ENCODE measurements at regions not wholly inside any gene's neighbourhood (a gene's known extent, or its start where the extent isn't known, plus 50 kb on each side); places are given as distances from the start of the nearest gene placed in this dataset.

- Histone ChIP-seq H3K36me3 (ENCODE audit: control insufficient read depth, insufficient read depth, low read length) (no peaks in the 10 kb centered on the region), H3K4me3 (ENCODE audit: low read depth, low read length) (no peak overlapping the region), H3K27me3 (ENCODE audit: control insufficient read depth, insufficient read depth, low read length) (no peaks in the 10 kb centered on the region)
- TF ChIP-seq CTCF (IDR thresholded peaks at IDR 0.05; ENCODE audit: insufficient read depth, low read length, poor library complexity, severe bottlenecking), result no peak
- no peak for DNase-seq (ENCODE audit: low read depth)
Observed at GRCh38 chr10:131808370-131808930, 92.4 kb upstream of the PPP2R2D start.

DNA sequence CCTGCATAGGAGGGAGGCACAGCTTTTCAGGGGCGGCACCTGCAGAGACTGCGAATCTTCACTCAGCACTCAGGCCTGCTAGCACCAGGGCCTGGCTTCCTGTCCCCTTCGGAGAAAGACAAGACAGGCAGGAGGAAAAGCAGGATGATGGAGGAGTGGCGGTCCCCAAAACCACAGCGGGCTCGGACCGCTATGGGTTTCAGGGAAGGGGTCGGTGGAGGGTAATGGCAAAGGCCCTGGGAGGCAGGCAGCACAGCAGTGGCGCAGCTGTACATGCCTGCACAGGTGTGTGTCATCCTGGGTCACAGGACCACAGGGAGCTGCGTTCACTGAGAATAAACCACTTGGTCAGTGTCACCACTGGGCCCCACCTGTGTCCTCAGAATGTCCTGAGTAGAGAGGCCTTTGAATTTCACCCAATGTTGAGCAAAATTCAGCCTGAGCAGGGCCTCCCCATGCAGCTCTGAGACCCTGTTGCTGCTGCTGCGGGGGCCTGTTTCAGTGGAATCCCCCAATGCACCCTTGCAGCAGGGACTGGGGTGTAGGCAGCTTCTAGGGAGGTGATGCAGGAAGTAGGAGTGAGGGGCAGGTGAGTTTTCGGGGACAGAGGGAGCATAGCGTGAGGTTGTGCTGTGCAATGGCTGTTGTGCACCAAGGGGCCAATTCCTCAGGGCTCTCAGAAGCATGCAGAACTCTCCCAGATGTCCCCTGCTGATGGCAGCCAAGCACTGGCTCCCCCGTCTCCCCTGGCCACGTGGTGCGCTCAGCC is 90.6 kb upstream of the PPP2R2D start:
- Histone ChIP-seq H3K4me3 (ENCODE audit: low read depth, low read length) (no peak overlapping the region), H3K36me3 (ENCODE audit: control insufficient read depth, insufficient read depth, low read length) (no peaks in the 10 kb centered on the region), H3K27me3 (ENCODE audit: control insufficient read depth, insufficient read depth, low read length) (no peaks in the 10 kb centered on the region)
- no peak for TF ChIP-seq CTCF (IDR thresholded peaks at IDR 0.05; ENCODE audit: insufficient read depth, low read length, poor library complexity, severe bottlenecking)
- no peak for DNase-seq (ENCODE audit: low read depth)

DNA sequence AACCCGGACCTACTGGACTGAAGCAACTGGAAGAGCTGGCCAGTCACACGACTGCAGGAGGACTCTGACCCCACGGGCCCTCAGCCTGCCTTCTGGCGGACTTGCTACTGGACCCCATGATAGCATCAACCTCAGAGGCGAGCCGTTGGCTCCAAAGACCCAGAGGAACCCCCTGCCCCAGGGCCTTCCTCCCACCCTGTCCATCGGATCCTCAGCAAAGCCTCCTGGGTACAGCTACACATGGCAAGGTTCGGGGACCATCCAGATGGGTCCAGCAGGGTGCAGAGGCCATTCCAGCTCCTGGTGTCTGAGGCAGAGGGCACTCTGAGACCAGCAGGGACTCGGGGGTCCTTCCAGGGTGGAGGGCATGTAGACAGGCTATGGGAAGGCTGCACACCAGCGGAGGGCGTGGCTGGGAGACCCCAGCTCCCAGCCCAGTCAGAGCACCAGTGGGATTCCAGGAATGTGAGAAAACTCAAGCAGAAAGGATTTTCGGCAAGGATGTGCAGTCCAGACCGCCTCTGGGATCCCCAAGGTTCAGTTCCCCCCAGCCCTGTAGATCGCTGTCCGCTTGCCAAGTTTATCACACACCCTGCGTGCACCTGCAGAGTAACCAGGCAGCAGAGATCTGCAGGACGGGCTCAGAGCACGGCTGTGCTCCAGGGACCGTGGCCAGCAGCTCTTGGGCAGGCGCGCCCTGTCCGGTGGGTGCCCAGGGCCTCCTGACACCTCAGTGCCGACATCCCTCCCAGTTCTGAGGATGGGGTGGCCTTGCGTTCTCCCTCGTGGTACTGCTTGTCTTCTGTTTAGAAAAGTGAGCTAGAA is 89.8 kb upstream of the PPP2R2D start:
- DNase-seq (ENCODE audit: low read depth), result no peak

DNA sequence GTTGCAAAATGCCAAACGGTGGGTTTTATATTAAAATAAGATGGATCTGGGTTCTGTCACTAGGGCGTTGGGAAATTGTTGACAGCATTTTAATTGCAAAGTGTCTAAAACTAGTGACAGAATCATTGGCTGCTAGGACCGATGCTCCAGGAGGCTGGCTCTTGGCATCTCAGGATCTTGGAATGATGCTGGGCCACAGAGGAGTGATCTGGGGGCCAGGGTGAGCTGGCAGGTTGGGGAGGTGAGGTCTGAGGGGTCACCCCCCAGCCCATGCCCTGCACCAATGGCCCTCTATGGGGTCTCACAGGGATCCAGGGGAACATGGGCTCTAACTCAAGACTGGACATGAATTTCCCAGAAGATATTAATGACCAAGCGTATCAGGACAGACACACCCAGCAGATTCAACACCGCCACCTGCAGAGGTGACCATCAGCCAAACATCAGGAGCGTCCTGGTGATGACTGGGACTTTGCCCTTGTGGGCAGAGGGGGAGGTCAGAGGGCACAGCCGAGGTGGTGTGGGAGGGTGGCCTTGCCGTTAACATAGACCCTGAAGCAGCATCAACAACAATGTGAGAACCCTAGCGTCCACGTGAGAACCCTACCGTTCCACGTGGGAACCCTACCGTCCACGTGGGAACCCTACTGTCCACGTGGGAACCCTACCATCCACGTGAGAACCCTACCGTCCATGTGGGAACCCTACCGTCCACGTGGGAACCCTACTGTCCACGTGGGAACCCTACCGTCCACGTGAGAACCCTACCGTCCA is 89.0 kb upstream of the PPP2R2D start:
- H3K4me3 ChIP-seq (ENCODE audit: low read depth, low read length), result no peak overlapping the region
- no peak for TF ChIP-seq CTCF (IDR thresholded peaks at IDR 0.05; ENCODE audit: insufficient read depth, low read length, poor library complexity, severe bottlenecking)

More for the DNA sequence above, 89.8 kb upstream of the PPP2R2D start:
- no peak for TF ChIP-seq CTCF (IDR thresholded peaks at IDR 0.05; ENCODE audit: insufficient read depth, low read length, poor library complexity, severe bottlenecking)
- Histone ChIP-seq H3K27me3 (ENCODE audit: control insufficient read depth, insufficient read depth, low read length) (no peaks in the 10 kb centered on the region), H3K4me3 (ENCODE audit: low read depth, low read length) (no peak overlapping the region), H3K36me3 (ENCODE audit: control insufficient read depth, insufficient read depth, low read length) (no peaks in the 10 kb centered on the region)

GRCh38 chr10:131812736-131813604 is 87.8 kb upstream of the PPP2R2D start:
- H3K4me3 ChIP-seq (ENCODE audit: low read depth, low read length), result no peak overlapping the region
- DNase-seq (ENCODE audit: low read depth), result no peak
- TF ChIP-seq CTCF (IDR thresholded peaks at IDR 0.05; ENCODE audit: insufficient read depth, low read length, poor library complexity, severe bottlenecking), result no peak
- H3K36me3 ChIP-seq (ENCODE audit: control insufficient read depth, insufficient read depth, low read length), result no peaks in the 10 kb centered on the region
- peaks cover 2% of the 10 kb centered on the region for H3K27me3 ChIP-seq (ENCODE audit: control insufficient read depth, insufficient read depth, low read length)

More for the DNA sequence above, 89.0 kb upstream of the PPP2R2D start:
- Histone ChIP-seq H3K27me3 (ENCODE audit: control insufficient read depth, insufficient read depth, low read length) (no peaks in the 10 kb centered on the region), H3K36me3 (ENCODE audit: control insufficient read depth, insufficient read depth, low read length) (no peaks in the 10 kb centered on the region)
- no peak for DNase-seq (ENCODE audit: low read depth)

Data from kidney epithelial cell (primary cell).